PC-3 (cell line): ENCODE measurements at regions not wholly inside any gene's neighbourhood (a gene's known extent, or its start where the extent isn't known, plus 50 kb on each side); places are given as distances from the start of the nearest gene placed in this dataset.

ENCODE experiments used
- ATAC-seq: fragments of 200-7000 bp; cut with Tn5 transposase; 2 replicates; pipeline ENCODE4 v1.9.1; 2020; ENCODE audit warnings: mild to moderate bottlenecking, moderate library complexity
- BruUV-seq: library from RNA; stranded (reverse); fragments of 400-500 nt; replicated peaks from 2 replicates; lab custom pipeline; 2021; lab: Mats Ljungman, UMichigan
- CTCF ChIA-PET: fragments of 300-600 bp; sonication (Branson Sonifier 250); formaldehyde crosslinking; loops from one replicate; lab custom pipeline; 2022; ENCODE audit warnings: antibody characterized with exemption; lab: Charles Lee
- POLR2A ChIA-PET: fragments of 300-600 bp; sonication (Branson Sonifier 250); formaldehyde crosslinking; loops from one replicate; lab custom pipeline; 2022; ENCODE audit warnings: antibody characterized with exemption; ENCODE audit not compliant: unreplicated experiment; lab: Charles Lee
- DNase-seq: peaks from one replicate; pipeline ENCODE4 v3.0.0-alpha.2; 2015
- H2AFZ ChIP-seq: fragments of 300-600 bp; sonication (generic); 2 replicates; pipeline ENCODE4 v1.6.0; 2016; ENCODE audit warnings: antibody characterized with exemption, low read length
- H3F3A ChIP-seq: fragments of 300-600 bp; sonication (generic); one replicate; pipeline ENCODE4 v1.6.0; 2017; ENCODE audit warnings: antibody characterized with exemption, low read length, control low read depth, mild to moderate bottlenecking; ENCODE audit not compliant: unreplicated experiment
- H3K27ac ChIP-seq: fragments of 300-600 bp; sonication (generic); 2 replicates; pipeline ENCODE4 v1.5.1; 2016; ENCODE audit warnings: mild to moderate bottlenecking, low read length
- H3K27me3 ChIP-seq: fragments of 300-600 bp; sonication (generic); 2 replicates; pipeline ENCODE4 v1.6.1; 2016; ENCODE audit warnings: low read length, mixed read lengths
- H3K36me3 ChIP-seq: fragments of 300-600 bp; sonication (generic); 2 replicates; pipeline ENCODE4 v1.6.1; 2016; ENCODE audit warnings: low read depth, mixed run types, low read length, mixed read lengths
- H3K4me1 ChIP-seq: fragments of 300-600 bp; sonication (generic); 2 replicates; pipeline ENCODE4 v1.5.1; 2016; ENCODE audit warnings: low read length; ENCODE audit not compliant: insufficient read depth
- H3K4me2 ChIP-seq: fragments of 300-600 bp; sonication (generic); 2 replicates; pipeline ENCODE4 v1.6.0; 2016; ENCODE audit warnings: low read length
- H3K4me3 ChIP-seq: fragments of 300-600 bp; sonication (generic); 2 replicates; pipeline ENCODE4 v1.5.1; 2016; ENCODE audit warnings: mild to moderate bottlenecking, low read length, mixed read lengths
- H3K79me2 ChIP-seq: fragments of 300-600 bp; sonication (generic); 2 replicates; pipeline ENCODE4 v1.6.1; 2017; ENCODE audit warnings: low read length, mixed read lengths
- H3K9ac ChIP-seq: fragments of 300-600 bp; sonication (generic); 2 replicates; pipeline ENCODE4 v1.6.0; 2016; ENCODE audit warnings: mild to moderate bottlenecking, low read length
- H3K9me2 ChIP-seq: fragments of 300-600 bp; sonication (generic); replicated peaks from 2 replicates; pipeline ENCODE4 v1.6.1; 2016; ENCODE audit warnings: mixed run types, low read length, mixed read lengths
- H3K9me3 ChIP-seq: fragments of 300-600 bp; sonication (generic); 2 replicates; pipeline ENCODE4 v1.6.1; 2016; ENCODE audit warnings: low read length, mixed read lengths
- H4K20me1 ChIP-seq: fragments of 300-600 bp; sonication (generic); 2 replicates; pipeline ENCODE4 v1.6.1; 2016; ENCODE audit warnings: low read length, mixed read lengths
- EZH2 ChIP-seq: fragments of 300-600 bp; sonication (generic); IDR thresholded peaks from one replicate; pipeline ENCODE4 v1.6.1; 2017; ENCODE audit warnings: antibody characterized with exemption, mild to moderate bottlenecking, low read length; ENCODE audit not compliant: unreplicated experiment
- EZH2phosphoT487 ChIP-seq: fragments of 300-600 bp; sonication (generic); IDR thresholded peaks from 2 replicates; pipeline ENCODE4 v1.6.1; 2018; ENCODE audit warnings: mild to moderate bottlenecking, antibody characterized with exemption, low read length, borderline replicate concordance
- intact Hi-C: fragments of 100-400 bp; cut with micrococcal nuclease; formaldehyde crosslinking; loops from 2 replicates; pipeline ENCODE4 v1.9.0; 2023
- TF ChIP-seq, protein P1 (sequence below): fragments of 300-600 bp; sonication (generic); conservative IDR thresholded peaks from 2 replicates; pipeline ENCODE4 v1.5.1; 2017; ENCODE audit warnings: antibody characterized with exemption, low read depth, mild to moderate bottlenecking, low read length

DNA sequence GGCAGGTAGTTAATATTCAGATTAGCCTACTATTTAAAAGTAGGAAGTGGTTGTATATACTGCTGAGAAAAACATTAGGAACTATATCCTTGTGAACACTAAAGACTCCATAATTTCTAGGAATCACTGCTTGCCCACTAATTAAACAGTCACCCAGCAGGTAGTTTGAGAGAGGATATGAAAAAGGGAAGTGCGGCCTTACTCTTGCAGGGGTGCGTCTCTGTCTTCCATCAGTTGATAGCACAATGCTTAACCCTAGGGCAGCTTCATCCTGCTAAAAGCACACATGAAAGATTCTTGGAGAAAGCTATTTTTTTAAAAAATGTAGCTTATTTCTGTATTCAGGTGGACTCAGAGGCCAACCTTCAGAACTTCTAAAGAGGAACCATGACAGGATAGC lies 53.1 kb upstream of the ATP5MC3 start:
- H3K36me3 ChIP-seq, result no peaks in the 10 kb centered on the region
- intact Hi-C loops, result no loop called here
- no peak overlapping the region for H2AFZ ChIP-seq
- H3K4me3 ChIP-seq, result no peak overlapping the region
- no peaks in the 10 kb centered on the region for H4K20me1 ChIP-seq
- no peak overlapping the region for H3K9ac ChIP-seq
- no peak for DNase-seq
- POLR2A ChIA-PET, result no interaction called here
- H3F3A ChIP-seq, result peaks cover 4% of the 10 kb centered on the region
- no peaks in the 10 kb centered on the region for H3K9me2 ChIP-seq
- ATAC-seq, result no peak
- H3K27me3 ChIP-seq, result no peaks in the 10 kb centered on the region
- CTCF ChIA-PET, result no interaction called here
- BruUV-seq, result no TSS peak
- peaks cover 27% of the 10 kb centered on the region for H3K4me1 ChIP-seq
- H3K79me2 ChIP-seq, result no peaks in the 10 kb centered on the region
- no peak overlapping the region for H3K4me2 ChIP-seq
- H3K27ac ChIP-seq, result no peak overlapping the region
- H3K9me3 ChIP-seq, result no peaks in the 10 kb centered on the region
- TF ChIP-seq EZH2phosphoT487, result no peak
- TF ChIP-seq EZH2, result no peak
- TF ChIP-seq, protein P1, sequence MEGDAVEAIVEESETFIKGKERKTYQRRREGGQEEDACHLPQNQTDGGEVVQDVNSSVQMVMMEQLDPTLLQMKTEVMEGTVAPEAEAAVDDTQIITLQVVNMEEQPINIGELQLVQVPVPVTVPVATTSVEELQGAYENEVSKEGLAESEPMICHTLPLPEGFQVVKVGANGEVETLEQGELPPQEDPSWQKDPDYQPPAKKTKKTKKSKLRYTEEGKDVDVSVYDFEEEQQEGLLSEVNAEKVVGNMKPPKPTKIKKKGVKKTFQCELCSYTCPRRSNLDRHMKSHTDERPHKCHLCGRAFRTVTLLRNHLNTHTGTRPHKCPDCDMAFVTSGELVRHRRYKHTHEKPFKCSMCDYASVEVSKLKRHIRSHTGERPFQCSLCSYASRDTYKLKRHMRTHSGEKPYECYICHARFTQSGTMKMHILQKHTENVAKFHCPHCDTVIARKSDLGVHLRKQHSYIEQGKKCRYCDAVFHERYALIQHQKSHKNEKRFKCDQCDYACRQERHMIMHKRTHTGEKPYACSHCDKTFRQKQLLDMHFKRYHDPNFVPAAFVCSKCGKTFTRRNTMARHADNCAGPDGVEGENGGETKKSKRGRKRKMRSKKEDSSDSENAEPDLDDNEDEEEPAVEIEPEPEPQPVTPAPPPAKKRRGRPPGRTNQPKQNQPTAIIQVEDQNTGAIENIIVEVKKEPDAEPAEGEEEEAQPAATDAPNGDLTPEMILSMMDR, result no peak

GRCh38 chr2:175234153-175234552 lies 52.6 kb upstream of the ATP5MC3 start:
- no peak overlapping the region for H3K9ac ChIP-seq
- H2AFZ ChIP-seq, result no peak overlapping the region
- intact Hi-C loops, result no loop called here
- no peaks in the 10 kb centered on the region for H3K79me2 ChIP-seq
- BruUV-seq, result no TSS peak
- H3K36me3 ChIP-seq, result no peaks in the 10 kb centered on the region
- no peak overlapping the region for H3K4me3 ChIP-seq
- peak overlapping the region; percentile 23 for H3K27ac ChIP-seq
- ChIA-PET CTCF (no interaction called here), POLR2A (no interaction called here)
- no peaks in the 10 kb centered on the region for H4K20me1 ChIP-seq
- no peak for ATAC-seq
- no peaks in the 10 kb centered on the region for H3K9me2 ChIP-seq
- H3K9me3 ChIP-seq, result no peaks in the 10 kb centered on the region
- DNase-seq, result no peak
- no peak overlapping the region for H3K4me2 ChIP-seq
- no peaks in the 10 kb centered on the region for H3K27me3 ChIP-seq
- peaks cover 27% of the 10 kb centered on the region for H3K4me1 ChIP-seq
- H3F3A ChIP-seq, result peaks cover 4% of the 10 kb centered on the region
- TF ChIP-seq EZH2 (no peak), EZH2phosphoT487 (no peak)
- TF ChIP-seq, protein P1, result no peak

DNA sequence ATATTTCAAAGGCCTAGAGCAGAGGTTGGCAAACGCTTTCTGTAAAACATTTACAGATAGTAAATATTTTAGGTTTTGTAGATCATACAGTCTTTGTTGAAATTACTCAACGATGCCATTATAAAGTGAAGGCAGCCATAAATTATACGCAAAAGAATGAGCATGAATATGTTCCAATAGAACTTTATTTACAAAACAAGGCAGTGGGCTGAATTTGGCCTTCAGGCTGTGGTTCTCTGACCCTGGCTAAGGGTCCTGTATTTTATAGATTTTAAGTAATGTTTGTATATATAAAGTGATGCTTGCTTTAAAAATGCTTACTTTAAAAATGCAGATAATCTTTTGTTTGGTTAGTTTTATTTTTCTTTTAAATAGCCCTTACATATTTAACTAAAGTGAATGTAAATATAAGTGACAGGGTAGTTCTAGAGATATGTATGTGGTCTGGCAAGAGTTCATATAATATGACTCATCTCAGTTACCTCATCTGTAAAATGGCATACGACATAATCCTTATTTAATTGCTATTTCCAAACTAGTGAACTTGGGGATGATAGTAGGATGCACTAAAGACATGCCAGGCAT lies 51.7 kb upstream of the ATP5MC3 start:
- peak; percentile 82 for ATAC-seq
- Histone ChIP-seq H3K79me2 (no peaks in the 10 kb centered on the region), H2AFZ (no peak overlapping the region), H3K27ac (peak overlapping the region; percentile 20; the same call in 1 of the 2 replicates), H3K9me2 (no peaks in the 10 kb centered on the region), H4K20me1 (no peaks in the 10 kb centered on the region), H3F3A (peaks cover 4% of the 10 kb centered on the region), H3K4me3 (no peak overlapping the region), H3K4me1 (peaks cover 27% of the 10 kb centered on the region), H3K36me3 (no peaks in the 10 kb centered on the region), H3K4me2 (no peak overlapping the region), H3K27me3 (peaks cover 2% of the 10 kb centered on the region; the same call in 1 of the 2 replicates), H3K9ac (no peak overlapping the region), H3K9me3 (no peaks in the 10 kb centered on the region)
- ChIA-PET CTCF (no interaction called here), POLR2A (no interaction called here)
- peak; percentile 90 for DNase-seq
- TF ChIP-seq, protein P1, result no peak
- TF ChIP-seq EZH2 (no peak), EZH2phosphoT487 (no peak)
- BruUV-seq, result no TSS peak
- intact Hi-C loops, result no loop called here
